ENCODE measurements at regions not wholly inside any gene's neighbourhood (a gene's known extent, or its start where the extent isn't known, plus 50 kb on each side); places are given as distances from the start of the nearest gene placed in this dataset.

GRCh38 chr3:110822971-110823370 is 248.6 kb upstream of the NECTIN3 start:
- no peak for TF ChIP-seq CTCF (IDR thresholded peaks at IDR 0.05; ENCODE audit: low read depth, low read length)

GRCh38 chr3:110846971-110847370 is 224.6 kb upstream of the NECTIN3 start:
- Histone ChIP-seq H3K27me3 (ENCODE audit: control insufficient read depth, insufficient read depth, low read length) (no peaks in the 10 kb centered on the region), H3K27ac (ENCODE audit: low read depth, low read length) (no peak overlapping the region), H3K9me3 (ENCODE audit: control insufficient read depth, insufficient read depth, low read length) (no peaks in the 10 kb centered on the region), H3K4me3 (ENCODE audit: low read depth, low read length) (no peak overlapping the region)
- DNase-seq (ENCODE audit: low read depth, low spot score): no peak
- CTCF ChIA-PET: interaction anchor here (0.7 kb wide), 1 partner anchor 548 kb away, joined by 4 read pairs; no protein-coding TSS in a partner anchor
- POLR2A ChIA-PET: interaction anchor here (0.6 kb wide), 1 partner anchor 246 kb away, joined by 4 read pairs; no protein-coding TSS in a partner anchor
- TF ChIP-seq CTCF (IDR thresholded peaks at IDR 0.05; ENCODE audit: low read depth, low read length): no peak

More at GRCh38 chr3:110822971-110823370, 248.6 kb upstream of the NECTIN3 start:
- H3K9me3 ChIP-seq (ENCODE audit: control insufficient read depth, insufficient read depth, low read length): peaks cover 5% of the 10 kb centered on the region
- no peak for DNase-seq (ENCODE audit: low read depth, low spot score)
- no peak overlapping the region for H3K4me3 ChIP-seq (ENCODE audit: low read depth, low read length)
- CTCF ChIA-PET: no interaction called here
- H3K27ac ChIP-seq (ENCODE audit: low read depth, low read length): no peak overlapping the region
- POLR2A ChIA-PET: no interaction called here
- no peaks in the 10 kb centered on the region for H3K27me3 ChIP-seq (ENCODE audit: control insufficient read depth, insufficient read depth, low read length)

- POLR2A ChIA-PET: no interaction called here
- Histone ChIP-seq H3K9me3 (ENCODE audit: control insufficient read depth, insufficient read depth, low read length) (no peaks in the 10 kb centered on the region), H3K4me3 (ENCODE audit: low read depth, low read length) (no peak overlapping the region), H3K27me3 (ENCODE audit: control insufficient read depth, insufficient read depth, low read length) (no peaks in the 10 kb centered on the region), H3K27ac (ENCODE audit: low read depth, low read length) (no peak overlapping the region)
- CTCF ChIA-PET: interaction anchor here (0.7 kb wide), 1 partner anchor 395 kb away, joined by 3 read pairs; no protein-coding TSS in a partner anchor
- DNase-seq (ENCODE audit: low read depth, low spot score): no peak
- TF ChIP-seq CTCF (IDR thresholded peaks at IDR 0.05; ENCODE audit: low read depth, low read length): no peak
These were observed 222.6 kb upstream of the NECTIN3 start for GRCh38 chr3:110849064-110849463.

GRCh38 chr3:110851736-110852135 is 219.9 kb upstream of the NECTIN3 start:
- Histone ChIP-seq H3K27me3 (ENCODE audit: control insufficient read depth, insufficient read depth, low read length) (no peaks in the 10 kb centered on the region), H3K27ac (ENCODE audit: low read depth, low read length) (no peak overlapping the region), H3K9me3 (ENCODE audit: control insufficient read depth, insufficient read depth, low read length) (no peaks in the 10 kb centered on the region), H3K4me3 (ENCODE audit: low read depth, low read length) (no peak overlapping the region)
- DNase-seq (ENCODE audit: low read depth, low spot score): no peak
- POLR2A ChIA-PET: no interaction called here
- TF ChIP-seq CTCF (IDR thresholded peaks at IDR 0.05; ENCODE audit: low read depth, low read length): no peak
- CTCF ChIA-PET: no interaction called here

GRCh38 chr3:110855207-110855606 is 216.4 kb upstream of the NECTIN3 start:
- ChIA-PET CTCF (no interaction called here), POLR2A (no interaction called here)
- Histone ChIP-seq H3K27me3 (ENCODE audit: control insufficient read depth, insufficient read depth, low read length) (no peaks in the 10 kb centered on the region), H3K27ac (ENCODE audit: low read depth, low read length) (no peak overlapping the region), H3K9me3 (ENCODE audit: control insufficient read depth, insufficient read depth, low read length) (no peaks in the 10 kb centered on the region), H3K4me3 (ENCODE audit: low read depth, low read length) (no peak overlapping the region)
- TF ChIP-seq CTCF (IDR thresholded peaks at IDR 0.05; ENCODE audit: low read depth, low read length): no peak
- DNase-seq (ENCODE audit: low read depth, low spot score): no peak

All from AG04450 (cell line).